ENCODE measurements at regions not wholly inside any gene's neighbourhood (a gene's known extent, or its start where the extent isn't known, plus 50 kb on each side); places are given as distances from the start of the nearest gene placed in this dataset.

DNA sequence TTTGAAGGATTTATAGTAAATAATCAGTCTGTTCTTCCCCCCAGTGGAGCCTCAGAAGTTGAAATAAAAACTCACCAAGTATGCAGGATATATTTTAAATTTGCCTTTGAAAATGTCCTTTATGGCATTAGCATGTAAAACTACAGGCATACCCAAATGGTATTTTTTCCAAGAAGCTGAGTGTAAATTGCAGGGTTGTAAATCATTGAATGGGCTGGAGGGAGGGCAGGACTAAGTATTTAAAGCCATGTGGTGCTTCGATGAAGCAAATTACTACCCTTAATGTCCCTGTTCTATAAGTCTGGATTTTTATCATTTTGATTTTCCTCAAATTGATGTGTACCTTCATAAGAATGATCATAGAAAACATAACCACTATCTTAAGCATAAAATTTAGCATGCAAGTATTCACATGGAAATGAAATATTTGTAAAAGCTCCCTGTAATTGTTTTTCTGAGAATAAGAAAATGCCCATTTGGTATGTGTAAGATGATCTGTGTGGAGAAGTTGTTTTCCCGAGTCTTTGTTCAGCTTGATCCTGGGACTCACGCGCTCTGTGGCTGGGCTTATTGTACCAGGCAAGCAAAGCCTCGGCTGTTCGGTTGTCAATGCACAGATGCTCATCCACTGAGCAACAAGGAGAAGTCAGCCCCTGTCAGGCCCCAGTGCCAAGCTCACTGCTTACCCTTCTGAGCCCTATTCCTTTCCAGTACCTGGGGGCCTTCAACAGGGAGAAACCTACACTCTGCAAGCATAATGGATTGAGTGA lies 66.7 kb downstream of the CD164 start:
- DNase-seq = peak in 1 of 2 experiments; percentile 19

GRCh38 chr6:109314313-109314712 lies 68.0 kb downstream of the CD164 start:
- no peak for DNase-seq

DNA sequence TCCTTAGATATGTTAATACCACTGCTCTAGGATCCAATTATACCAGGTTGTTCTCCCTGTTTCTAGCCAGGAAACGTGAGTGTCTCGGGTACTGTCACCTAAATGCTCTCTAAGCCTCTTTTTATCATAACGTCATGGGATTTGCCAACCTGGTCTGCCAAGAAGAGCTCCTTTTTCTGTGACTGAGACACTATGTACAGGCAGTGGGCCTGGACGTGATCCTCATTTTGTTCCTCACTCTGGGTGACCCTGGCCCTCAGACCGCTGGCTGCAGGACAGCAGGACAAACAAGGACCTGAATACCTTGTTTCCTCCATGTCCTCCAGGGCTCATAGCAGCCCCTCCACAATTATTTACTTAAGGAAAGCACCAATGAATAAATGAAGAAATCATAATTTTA lies 69.1 kb downstream of the CD164 start:
- DNase-seq = no peak

DNA sequence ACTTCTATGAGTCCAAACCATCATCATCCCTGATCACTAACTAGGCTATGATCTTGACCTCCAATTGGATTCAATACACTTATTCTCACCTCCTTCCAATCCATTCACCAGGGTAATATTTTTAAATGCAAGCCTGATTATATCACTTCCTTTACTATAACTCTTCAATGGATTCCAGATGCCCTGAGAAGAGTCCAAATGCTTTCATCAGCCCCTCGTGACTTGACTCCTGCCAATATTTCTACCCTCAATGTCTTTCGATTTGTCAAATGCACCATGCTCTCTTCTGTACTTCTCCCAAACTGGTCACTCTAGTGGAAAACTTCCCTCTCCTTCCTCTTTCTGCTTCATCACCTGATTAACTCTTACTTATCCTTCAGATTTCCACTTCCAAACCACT lies 70.8 kb downstream of the CD164 start:
- DNase-seq = no peak

DNA sequence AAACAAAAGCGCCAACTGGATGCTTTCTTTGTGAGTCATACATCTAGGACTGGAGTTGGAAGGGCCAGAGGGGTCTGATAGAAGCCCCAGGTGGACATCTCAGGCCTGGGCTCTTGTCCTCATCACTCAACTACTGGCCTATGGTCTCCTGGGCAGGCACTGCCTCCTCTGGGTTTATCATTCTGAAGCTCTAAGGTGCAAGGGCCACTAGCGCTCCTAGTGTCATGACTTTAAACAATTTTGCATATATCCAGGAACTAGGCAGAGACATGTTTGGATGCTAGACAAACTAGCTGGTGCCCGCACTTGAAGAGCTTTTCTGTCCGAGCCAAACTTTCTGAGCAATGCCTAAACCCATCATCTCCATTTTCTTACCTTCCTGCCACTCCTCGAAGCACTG lies 72.3 kb downstream of the CD164 start:
- DNase-seq = no peak

- DNase-seq = no peak
Measured at GRCh38 chr6:109308018-109308492, 74.2 kb downstream of the CD164 start.

- DNase-seq = no peak
Measured at GRCh38 chr6:109306733-109307132, 75.5 kb downstream of the CD164 start.

GRCh38 chr6:109305028-109305427 lies 77.2 kb downstream of the CD164 start:
- DNase-seq = no peak

DNA sequence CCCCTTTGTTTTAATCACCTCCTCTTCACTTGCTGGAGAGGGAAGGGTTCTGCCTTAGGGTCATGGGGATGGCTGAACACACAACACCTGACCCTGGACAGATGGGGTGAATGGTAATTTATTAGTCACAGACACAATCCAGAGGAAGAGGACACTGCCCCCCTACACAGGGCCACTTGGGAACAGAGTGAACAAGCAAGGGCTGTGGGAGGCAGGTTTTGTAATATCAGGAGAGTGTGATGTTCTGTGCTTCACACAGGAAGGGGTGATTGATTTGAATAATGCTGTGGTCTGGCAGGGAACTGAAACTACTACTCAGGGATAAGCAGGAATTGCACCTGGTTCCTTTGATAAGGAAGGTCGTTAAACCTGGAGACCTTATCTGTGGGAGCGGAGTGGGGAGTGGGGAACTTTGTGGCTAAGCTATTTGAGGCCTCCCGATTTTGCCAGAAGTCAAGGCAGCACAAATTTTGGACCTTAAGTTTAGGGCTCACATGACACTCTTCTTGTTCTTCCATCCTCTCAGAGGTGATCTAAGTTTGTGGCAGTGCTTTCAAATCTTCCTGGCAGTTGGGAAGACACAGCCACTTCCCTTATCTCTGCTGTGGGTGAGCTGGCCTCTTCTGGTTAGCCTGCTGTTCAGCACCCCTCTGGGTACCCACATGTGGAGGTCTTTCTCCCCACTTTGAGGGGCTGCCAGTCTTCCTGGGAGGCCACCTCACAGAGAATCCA lies 77.8 kb downstream of the CD164 start:
- peak; percentile 24 to 59 for DNase-seq

GRCh38 chr6:109303640-109304283 lies 78.5 kb downstream of the CD164 start:
- no peak for DNase-seq

DNA sequence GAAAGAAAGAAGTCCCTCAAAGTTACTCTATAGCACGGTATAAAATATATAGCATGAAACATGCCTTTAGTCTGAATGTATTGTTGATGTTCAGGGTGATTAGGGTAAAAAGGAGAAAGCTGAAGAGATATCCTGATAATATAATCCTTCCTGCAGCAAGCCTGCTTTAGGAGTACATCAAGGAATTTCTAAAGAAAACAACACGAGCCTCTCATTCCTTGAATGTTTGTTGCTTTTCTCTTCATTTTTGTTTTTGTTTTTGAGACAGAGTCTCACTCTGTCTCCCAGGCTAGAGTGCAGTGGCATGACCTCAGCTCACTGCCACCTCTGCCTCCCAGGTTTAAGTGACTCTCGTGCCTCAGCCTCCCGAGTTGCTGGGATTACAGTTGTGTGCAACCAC lies 79.1 kb downstream of the CD164 start:
- no peak for DNase-seq

DNA sequence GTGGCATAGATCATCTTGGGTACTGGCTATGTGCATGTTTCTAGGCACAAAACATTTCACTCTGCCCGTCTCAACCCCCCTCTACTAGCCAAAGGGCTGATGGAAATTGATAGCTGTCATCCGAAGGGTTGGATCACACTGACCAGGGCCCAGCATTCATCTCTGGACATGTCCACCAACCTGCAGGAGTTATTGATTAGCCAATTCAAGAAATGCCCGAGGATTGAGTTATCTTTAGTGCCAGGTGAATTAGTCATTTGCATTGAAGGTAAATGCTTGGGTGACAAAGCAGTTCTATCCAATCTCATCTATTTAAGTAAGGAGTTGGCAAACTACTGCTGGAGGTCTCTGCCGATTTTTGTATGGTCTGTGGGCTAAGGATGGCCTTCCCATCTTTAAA lies 80.1 kb downstream of the CD164 start:
- no peak for DNase-seq

GRCh38 chr6:109301418-109301817 lies 80.8 kb downstream of the CD164 start:
- DNase-seq = no peak

GRCh38 chr6:109300874-109301273 lies 81.4 kb downstream of the CD164 start:
- no peak for DNase-seq

- DNase-seq = no peak
Measured at GRCh38 chr6:109299776-109300564, 82.3 kb downstream of the CD164 start.

- DNase-seq = no peak
Measured at GRCh38 chr6:109299265-109299607, 83.0 kb downstream of the CD164 start.

DNA sequence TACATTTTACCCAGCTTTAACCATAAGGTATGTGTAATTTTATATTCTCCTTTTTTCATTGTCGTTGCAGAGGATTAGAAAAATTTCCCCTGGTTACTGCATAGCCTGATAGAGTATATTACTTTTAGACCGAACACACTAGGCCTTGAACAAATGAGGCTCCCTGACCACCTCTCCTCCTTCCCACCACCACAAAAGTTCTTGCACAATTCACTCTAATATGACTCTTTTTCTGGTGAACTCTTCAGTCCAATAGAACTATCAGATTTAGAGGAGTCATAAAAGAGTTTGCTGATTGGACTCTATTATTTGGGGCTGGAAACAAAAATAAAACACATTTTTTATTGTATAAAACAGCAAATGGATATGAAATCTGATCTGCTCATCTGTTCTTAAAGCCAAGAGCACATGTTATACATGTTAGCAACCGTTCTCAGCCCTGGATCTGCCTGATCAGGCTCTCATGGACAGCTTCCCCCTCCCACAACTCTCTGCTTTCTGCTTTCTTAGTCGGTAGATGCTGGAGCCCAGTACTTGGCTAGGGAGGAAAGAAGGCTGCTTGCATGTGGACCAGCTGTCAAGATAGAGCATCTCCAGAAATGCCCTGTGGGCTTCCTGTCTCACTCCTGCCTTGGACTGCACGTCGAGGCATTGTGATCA lies 83.5 kb downstream of the CD164 start:
- no peak for DNase-seq

DNA sequence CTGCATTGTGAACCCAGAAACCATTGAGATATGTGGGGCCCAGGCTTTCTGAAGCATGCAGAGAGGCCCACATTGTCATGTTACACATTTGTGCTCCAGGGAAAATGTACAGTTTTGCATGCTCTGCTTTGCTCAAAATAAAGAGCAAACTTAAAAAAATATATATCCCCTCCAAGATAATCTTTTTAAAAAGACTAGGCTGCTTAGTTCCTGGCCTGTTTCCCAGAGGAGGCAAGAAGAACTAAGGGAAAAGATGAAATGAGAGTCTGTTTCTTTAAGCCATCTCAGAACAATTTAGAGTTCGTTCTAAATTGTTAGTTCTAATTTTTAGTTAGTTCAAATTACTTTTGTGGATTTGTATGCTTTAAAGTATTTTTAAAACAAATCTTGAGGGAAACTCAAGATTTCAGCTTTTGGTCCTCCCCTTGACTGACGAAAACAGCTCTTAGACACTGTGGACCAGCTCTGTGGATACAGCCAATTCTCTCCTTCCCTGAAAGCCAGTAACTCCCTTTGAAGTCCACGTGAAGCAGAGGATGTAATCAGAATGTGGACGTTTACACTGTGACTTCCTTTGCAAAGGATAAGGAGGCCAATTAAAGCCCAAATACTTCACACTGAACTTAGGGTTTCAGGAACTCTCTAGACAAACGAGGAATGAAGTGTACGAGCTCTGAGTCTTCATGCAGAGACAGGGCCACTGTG lies 84.7 kb downstream of the CD164 start:
- no peak for DNase-seq

GRCh38 chr6:109296971-109297372 lies 85.3 kb downstream of the CD164 start:
- DNase-seq = no peak

DNA sequence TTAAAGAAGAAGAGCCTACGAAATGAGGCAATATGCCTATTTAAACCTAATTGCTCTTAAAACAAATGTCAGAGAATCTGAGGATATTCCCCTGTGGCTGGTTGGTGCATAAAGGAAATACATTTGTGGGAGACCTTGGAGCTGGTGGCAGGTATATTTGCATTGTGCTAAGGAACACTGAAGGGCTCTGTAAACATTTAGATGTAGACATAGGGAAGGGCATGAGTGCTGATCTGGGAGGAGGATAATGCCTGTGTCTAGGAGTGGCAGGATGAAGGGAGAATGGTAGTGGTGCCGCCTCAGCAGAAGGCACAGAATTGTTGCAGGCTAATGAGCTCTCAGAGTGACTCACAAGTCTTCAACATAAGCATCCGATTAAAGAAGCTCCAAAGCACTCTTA lies 85.8 kb downstream of the CD164 start:
- peak; percentile 85 to 88 for DNase-seq

DNA sequence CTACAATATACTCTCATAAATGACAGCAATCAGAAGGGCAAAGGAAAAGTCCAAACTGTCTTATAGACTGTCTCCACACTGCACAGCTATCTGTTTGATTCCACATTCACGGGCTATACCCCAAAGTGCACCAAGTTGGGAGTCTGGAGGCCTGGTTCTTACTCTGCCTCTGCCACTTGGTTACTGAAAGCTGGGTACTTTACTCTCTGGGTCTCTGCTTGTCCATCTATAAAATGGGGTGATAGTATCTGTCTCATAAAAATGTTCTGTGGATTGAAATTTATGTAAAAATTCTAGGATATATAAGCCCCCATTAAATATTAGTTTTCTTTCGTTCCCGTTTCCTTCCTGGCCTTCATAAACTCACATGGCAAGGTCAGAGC lies 86.5 kb downstream of the CD164 start:
- no peak for DNase-seq

All from NCI-H526 (cell line).